ENCODE measurements at regions not wholly inside any gene's neighbourhood (a gene's known extent, or its start where the extent isn't known, plus 50 kb on each side); places are given as distances from the start of the nearest gene placed in this dataset.
"Not testable (repeated sequence)": the region's sequence is repeated elsewhere in the genome, so short reads cannot be mapped to it uniquely, and the experiment has no call there.

GRCh38 chr5:154618696-154619095 lies 136.5 kb upstream of the LARP1 start:
- DNase-seq, result no peak

- DNase-seq, result no peak
These were observed 136.6 kb upstream of the HAND1 start for GRCh38 chr5:154614595-154614994.

- DNase-seq, result no peak
These were observed 136.1 kb upstream of the HAND1 start for GRCh38 chr5:154614125-154614524.

- no peak for DNase-seq
These were observed 134.6 kb upstream of the HAND1 start for GRCh38 chr5:154612666-154613065.

- no peak for DNase-seq
These were observed 133.3 kb upstream of the HAND1 start for GRCh38 chr5:154611341-154611767.

- DNase-seq, result peak; percentile 47
These were observed 132.5 kb upstream of the HAND1 start for GRCh38 chr5:154610321-154611154.

- DNase-seq, result no peak
These were observed 131.2 kb upstream of the HAND1 start for GRCh38 chr5:154609251-154609650.

GRCh38 chr5:154608531-154609011 lies 130.5 kb upstream of the HAND1 start:
- no peak for DNase-seq

GRCh38 chr5:154607746-154608145 lies 129.7 kb upstream of the HAND1 start:
- DNase-seq, result no peak

GRCh38 chr5:154606246-154606645 lies 128.2 kb upstream of the HAND1 start:
- no peak for DNase-seq

- no peak for DNase-seq
These were observed 126.1 kb upstream of the HAND1 start for GRCh38 chr5:154603953-154604679.

- DNase-seq, result no peak
These were observed 125.5 kb upstream of the HAND1 start for GRCh38 chr5:154603485-154603884.

GRCh38 chr5:154603011-154603410 lies 125.0 kb upstream of the HAND1 start:
- no peak for DNase-seq

GRCh38 chr5:154601014-154601413 lies 123.0 kb upstream of the HAND1 start:
- no peak for DNase-seq

GRCh38 chr5:154598021-154598420 lies 120.0 kb upstream of the HAND1 start:
- no peak for DNase-seq

- not testable (repeated sequence) for DNase-seq
These were observed 118.8 kb upstream of the HAND1 start for GRCh38 chr5:154596844-154597243.

- DNase-seq, result no peak
These were observed 117.6 kb upstream of the HAND1 start for GRCh38 chr5:154595662-154596061.

- no peak for DNase-seq
These were observed 115.8 kb upstream of the HAND1 start for GRCh38 chr5:154593796-154594195.

GRCh38 chr5:154593071-154593470 lies 115.0 kb upstream of the HAND1 start:
- DNase-seq, result no peak

- DNase-seq, result no peak
These were observed 112.2 kb upstream of the HAND1 start for GRCh38 chr5:154590093-154590724.

GRCh38 chr5:154589511-154589910 lies 111.5 kb upstream of the HAND1 start:
- DNase-seq, result no peak

- not testable (repeated sequence) for DNase-seq
These were observed 110.9 kb upstream of the HAND1 start for GRCh38 chr5:154588833-154589425.

- DNase-seq, result no peak
These were observed 110.2 kb upstream of the HAND1 start for GRCh38 chr5:154588091-154588774.
